ENCODE measurements at regions not wholly inside any gene's neighbourhood (a gene's known extent, or its start where the extent isn't known, plus 50 kb on each side); places are given as distances from the start of the nearest gene placed in this dataset.
"Not testable (repeated sequence)": the region's sequence is repeated elsewhere in the genome, so short reads cannot be mapped to it uniquely, and the experiment has no call there.

DNA sequence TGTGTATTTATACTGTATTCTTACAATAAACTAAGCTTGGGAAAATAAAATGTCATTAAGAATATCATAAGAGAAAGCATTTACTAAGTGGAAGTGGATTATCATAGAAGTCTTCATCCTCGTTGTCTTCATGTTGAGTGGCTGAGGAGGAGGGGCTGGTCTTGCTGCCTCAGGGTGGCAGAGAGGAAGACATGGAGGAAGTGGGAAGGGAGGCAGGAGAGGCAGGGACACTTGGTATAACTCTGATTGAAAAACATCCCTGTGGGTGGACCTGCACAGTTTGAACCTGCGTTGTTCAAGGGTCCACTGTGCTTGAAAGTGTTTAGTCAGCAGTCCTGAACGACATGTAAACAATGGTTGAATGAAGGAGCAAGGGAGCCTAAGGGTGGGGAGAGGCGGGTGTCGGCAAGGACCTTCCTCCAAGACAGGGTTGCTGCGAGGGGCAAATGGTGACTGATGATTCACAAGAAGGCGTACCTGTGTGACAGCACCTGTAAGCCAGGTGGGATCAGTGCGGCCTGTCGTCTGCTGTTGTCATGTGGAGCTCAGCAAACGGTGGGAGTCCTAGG lies 103.8 kb upstream of the KLF13 start:
- no peak for DNase-seq

DNA sequence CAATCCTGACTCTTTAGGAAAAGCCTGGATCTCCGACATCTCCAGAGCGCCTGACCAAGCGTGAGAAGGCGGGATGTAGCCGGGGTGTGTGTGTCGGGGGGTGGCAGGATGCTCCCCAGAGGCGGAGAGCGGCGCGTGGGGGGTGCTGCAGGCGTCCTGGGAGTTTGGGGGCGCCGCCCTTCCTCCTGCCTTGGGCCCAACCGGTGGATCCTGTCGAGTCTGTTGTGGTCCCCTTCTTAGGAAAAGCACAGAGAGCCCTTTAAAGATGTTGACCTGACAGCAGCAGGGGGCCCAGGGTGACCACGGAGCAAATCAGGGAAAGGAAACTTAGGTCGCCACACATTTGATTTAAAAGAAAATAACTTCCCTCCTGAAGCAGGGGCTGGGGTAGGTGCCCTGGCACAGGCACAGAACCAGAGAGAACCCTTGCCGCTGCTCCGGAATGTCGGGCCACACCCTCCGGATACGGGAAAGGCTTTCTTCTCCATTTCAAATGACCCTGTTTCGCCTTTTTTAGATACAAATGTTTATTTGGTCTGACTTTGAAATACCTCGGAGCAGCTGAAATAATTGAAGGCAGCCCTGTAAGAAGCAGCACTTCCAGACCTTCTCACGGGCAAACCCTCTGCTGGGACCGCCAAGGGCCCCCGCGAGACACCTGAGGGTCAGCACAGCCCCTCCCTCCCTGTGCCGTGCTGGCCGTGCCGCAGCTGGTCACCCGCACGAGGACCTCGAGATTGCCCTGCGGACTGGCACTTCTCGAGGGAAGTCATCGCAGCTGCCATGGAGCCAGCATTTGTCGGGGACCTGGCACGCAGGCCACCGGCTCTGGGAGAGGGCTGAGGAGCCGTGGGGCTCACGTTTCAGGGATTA lies 102.9 kb upstream of the KLF13 start:
- no peak for DNase-seq

GRCh38 chr15:31224661-31225060 lies 102.0 kb upstream of the KLF13 start:
- not testable (repeated sequence) for DNase-seq

GRCh38 chr15:31225356-31225955 lies 101.2 kb upstream of the KLF13 start:
- no peak for DNase-seq

GRCh38 chr15:31226021-31226420 lies 100.6 kb upstream of the KLF13 start:
- DNase-seq: no peak

DNA sequence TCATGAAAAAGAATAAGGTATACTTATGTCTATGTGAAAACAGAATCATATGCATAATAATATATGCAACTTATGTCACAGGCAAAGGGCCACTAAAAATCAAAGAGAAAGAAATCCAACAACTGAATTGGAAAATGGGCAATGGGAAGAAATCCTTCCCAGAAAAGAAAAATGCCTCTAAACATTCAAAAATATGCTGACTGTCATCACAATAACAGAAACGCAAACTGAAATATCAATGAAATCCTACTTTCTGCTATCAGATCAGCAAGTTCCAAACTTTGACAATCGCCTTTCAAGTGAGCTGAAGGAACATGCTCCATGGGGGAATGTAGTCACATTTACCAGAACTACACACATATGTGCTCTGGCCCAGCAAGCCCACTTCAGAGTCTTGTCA lies 99.4 kb upstream of the KLF13 start:
- DNase-seq: no peak

- DNase-seq: no peak
Observed at GRCh38 chr15:31228011-31228484, 98.6 kb upstream of the KLF13 start.

DNA sequence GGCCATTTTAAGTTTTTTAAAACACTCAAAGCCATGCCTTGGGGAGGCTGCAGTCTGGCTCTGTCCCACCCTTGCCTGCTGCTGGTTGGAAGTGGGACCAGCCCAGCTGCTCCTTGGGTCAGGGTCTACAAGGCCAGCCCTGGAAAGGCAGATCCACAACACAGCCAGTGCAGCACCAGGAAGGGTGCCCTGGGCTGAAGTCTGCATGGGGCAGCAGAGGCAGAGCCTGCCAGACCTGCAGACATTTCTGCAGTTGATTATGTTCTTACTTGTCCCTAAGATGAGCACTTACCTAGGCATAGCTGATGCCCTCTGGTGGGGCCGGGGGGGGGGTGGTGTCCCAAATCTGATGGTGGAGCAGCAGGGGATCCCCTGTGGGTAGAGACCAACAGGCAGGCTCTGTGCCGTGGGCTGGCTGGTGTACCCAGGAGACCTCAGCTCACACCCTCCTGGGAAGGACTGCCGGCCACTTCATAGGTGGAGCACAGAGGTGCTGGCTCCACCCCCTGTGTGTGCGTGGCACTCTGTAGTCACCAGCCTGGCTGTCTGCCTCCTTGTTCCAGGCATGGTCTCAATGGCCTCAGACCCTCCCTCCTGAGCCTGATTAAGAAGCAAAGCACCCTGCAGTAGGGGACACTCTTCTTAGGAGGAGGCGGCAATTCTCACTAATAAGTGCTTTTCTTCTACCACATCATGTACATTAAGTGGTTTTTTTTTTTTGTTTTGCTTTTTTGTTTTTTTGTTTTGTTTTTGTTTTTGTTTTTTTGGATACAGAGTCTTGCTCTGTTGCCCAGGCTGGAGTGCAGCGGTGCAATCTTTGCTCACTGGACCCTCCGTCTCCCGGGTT lies 97.4 kb upstream of the KLF13 start:
- no peak for DNase-seq

GRCh38 chr15:31230630-31231485 lies 95.8 kb upstream of the KLF13 start:
- no peak for DNase-seq

DNA sequence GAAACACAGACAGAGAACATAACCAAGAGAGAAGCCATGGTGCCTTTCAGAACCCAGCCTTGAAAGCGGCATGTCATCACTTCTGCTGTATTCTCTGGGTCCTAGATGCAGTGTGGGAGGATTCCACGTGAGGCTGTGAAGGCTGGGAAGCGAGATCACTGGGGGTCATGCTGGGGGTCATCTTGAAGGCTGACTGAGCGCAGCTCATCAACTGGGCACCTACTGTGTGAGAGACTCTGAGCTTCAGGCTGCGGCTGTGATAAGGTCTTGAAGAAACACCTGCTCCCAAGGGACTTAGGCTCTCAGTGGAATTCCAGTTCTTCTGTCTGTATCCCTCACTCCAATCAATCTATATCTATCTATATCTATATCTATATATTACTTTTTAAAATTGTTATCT lies 91.8 kb upstream of the KLF13 start:
- DNase-seq: no peak

GRCh38 chr15:31235311-31236183 lies 91.1 kb upstream of the KLF13 start:
- no peak for DNase-seq

GRCh38 chr15:31236184-31237042 lies 90.2 kb upstream of the KLF13 start:
- DNase-seq: no peak

GRCh38 chr15:31237043-31237324 lies 89.7 kb upstream of the KLF13 start:
- DNase-seq: no peak

DNA sequence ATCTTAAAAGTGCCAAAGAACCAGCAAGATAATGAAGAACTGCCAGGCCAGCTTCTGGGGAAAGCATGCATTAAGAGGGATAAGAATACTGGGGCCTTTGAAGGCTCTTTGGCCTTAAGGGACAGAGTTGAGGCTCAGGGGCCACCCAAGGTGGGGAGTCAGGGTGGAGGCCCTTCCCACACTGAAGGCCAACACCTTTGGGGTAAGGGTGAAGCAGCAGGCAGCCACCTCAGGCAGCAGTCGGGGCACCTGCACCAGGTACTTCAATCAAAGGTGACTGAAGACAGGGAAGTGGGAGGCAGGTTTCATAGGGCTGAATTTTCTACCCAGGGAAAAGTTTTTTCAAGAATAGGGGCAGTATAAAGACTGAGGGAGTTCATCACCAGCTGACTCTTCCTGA lies 87.7 kb upstream of the KLF13 start:
- no peak for DNase-seq

DNA sequence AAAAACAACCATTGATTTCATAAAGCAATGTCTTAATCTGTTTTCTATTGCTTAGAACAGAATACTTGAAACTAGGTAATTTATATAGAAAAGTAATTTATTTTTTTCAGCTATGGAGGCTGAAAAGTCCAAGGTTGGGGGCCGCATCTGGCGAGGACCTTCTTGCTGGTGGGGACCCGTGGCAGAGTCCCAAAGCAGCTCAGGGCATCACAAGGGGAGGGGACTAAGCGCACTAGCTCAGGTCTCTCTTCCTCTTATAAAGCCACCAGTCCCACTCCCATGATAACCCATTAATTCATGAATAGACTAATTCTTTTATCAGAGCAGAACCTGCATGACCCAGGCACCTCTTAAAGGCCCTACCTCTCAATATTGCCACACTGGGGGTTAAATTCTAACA lies 87.2 kb upstream of the KLF13 start:
- no peak for DNase-seq

DNA sequence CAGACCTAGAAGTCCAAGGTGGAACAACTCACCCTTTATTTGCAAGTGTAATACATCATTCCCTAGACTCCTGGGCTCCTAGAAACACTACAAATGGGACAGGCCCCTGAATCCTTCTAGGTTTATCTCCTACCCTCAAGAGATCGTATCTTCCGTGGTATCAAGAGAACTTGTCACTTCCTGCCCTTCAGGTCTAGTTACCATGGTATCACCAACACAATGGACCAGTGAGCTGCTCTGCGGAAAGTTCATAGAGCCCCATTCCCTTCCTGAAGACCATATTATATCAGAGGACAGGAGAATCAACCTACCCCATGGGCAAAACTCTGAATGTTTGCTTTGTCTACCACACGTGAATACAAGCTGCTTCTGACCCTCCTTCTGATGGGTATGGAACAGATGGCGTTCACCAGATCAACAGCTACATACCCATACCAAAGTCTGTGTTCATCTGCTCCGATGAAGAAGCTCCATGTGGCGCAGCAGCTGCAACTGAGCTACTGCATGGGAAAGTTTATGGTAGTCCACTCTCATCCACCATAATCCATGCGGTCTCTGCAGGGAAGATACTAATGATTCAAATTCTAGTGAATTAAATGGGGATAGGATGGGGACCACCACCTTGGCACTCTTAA lies 84.6 kb upstream of the KLF13 start:
- no peak for DNase-seq

- DNase-seq: no peak
Observed at GRCh38 chr15:31243895-31244294, 82.7 kb upstream of the KLF13 start.

DNA sequence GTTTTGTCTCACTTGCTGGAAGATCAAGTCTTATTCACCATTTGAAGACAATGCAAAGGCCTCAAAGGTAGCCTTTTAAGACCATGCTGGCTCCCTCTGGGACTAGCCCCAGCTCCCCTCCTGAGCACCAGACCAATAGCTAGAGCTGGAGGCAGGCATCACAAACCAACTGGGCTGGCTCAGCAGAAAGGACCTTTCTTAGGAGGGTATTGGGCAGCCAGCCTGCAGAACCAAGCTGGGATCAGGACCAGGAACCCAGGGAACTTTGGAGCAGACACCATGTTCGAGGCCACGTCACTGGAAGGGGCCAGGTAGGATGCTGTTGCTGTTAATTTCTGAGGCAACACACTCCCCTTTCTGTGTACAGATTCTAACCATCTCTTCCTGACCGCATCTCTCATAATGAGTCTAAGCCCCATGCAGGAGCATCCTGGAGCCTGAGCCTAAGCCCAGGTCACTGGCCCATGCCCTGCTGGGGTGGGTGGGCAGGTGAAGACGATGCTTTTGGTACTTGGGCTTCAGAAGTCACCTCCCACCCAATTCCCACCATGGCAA lies 81.4 kb upstream of the KLF13 start:
- no peak for DNase-seq

DNA sequence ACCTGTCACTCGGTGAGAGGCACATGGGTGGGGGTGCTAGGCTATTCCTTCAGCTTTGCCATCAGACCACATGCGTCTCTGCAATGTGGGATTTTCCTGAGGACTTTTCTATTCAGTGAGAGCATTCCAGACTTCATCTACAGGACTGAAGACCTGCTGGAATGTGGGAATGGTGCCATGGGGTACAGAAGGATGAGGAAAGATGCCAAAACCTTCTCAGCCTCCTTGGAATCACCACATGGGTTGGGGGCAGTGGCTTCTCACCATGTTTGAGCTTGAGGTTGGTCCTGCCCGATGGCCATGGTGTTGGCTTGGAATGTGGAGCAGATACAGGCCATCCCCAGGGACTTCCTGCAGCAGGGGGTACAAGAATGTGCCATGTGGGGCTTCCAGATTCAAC lies 80.9 kb upstream of the KLF13 start:
- DNase-seq: no peak

Data from effector CD8-positive, alpha-beta T cell (primary cell).